ENCODE measurements at regions not wholly inside any gene's neighbourhood (a gene's known extent, or its start where the extent isn't known, plus 50 kb on each side); places are given as distances from the start of the nearest gene placed in this dataset.
"Not testable (repeated sequence)": the region's sequence is repeated elsewhere in the genome, so short reads cannot be mapped to it uniquely, and the experiment has no call there.

- no peak for DNase-seq
These were observed 136.8 kb upstream of the CES5A start for GRCh38 chr16:56011808-56012481.

GRCh38 chr16:56005958-56006357 lies 130.8 kb upstream of the CES5A start:
- DNase-seq: no peak

- DNase-seq: no peak
These were observed 124.5 kb upstream of the CES5A start for GRCh38 chr16:55999683-56000082.

- no peak for DNase-seq
These were observed 117.9 kb upstream of the CES5A start for GRCh38 chr16:55993088-55993487.

- no peak for DNase-seq
These were observed 117.4 kb upstream of the CES5A start for GRCh38 chr16:55992551-55992950.

GRCh38 chr16:55991843-55992242 lies 116.7 kb upstream of the CES5A start:
- no peak for DNase-seq

GRCh38 chr16:55989569-55989907 lies 114.4 kb upstream of the CES5A start:
- DNase-seq: no peak

- not testable (repeated sequence) for DNase-seq
These were observed 113.8 kb upstream of the CES5A start for GRCh38 chr16:55988850-55989568.

- DNase-seq: no peak
These were observed 112.8 kb upstream of the CES5A start for GRCh38 chr16:55988013-55988412.

GRCh38 chr16:55982597-55982996 lies 107.4 kb upstream of the CES5A start:
- no peak for DNase-seq

GRCh38 chr16:55981557-55981956 lies 106.4 kb upstream of the CES5A start:
- no peak for DNase-seq

DNA sequence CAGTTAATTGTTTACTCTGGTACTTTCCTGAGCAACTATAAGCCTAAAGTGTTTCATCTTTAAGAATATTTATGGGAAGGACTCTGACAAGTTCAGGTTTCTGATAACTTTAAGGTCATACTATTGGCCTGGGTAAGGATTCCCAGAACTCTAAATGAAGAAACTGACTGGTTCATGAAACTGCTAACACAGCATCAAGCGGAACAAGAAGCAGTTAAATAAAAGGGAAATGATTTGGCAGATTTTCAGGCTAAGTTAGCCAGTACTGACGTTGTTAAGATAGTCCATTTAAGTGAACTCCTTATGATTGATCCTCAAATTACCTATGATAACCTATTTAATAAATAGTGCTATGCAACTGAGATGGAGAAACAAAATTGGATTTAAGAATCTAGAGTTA lies 101.6 kb upstream of the CES5A start:
- peak; percentile 4 for DNase-seq

- DNase-seq: no peak
These were observed 96.3 kb upstream of the CES5A start for GRCh38 chr16:55971447-55971846.

DNA sequence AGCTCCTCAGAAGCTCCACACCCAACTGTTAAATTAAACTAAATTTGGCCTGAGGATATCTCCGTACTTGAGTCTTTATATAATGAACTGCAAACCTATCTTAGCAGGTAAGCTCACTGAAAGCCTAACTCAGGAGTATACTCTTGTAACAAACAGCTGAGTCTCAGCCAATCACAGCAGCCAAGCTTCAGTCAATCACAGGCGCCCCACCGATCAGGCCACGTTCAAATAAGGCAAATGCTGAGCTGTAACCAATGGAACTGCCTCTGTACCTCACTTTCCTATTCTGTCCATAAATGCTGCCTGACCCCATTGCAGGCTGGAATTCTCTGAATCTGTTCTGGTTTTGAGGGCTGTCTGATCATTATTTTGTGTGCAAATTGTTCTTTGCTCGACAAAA lies 93.0 kb upstream of the CES5A start:
- no peak for DNase-seq

DNA sequence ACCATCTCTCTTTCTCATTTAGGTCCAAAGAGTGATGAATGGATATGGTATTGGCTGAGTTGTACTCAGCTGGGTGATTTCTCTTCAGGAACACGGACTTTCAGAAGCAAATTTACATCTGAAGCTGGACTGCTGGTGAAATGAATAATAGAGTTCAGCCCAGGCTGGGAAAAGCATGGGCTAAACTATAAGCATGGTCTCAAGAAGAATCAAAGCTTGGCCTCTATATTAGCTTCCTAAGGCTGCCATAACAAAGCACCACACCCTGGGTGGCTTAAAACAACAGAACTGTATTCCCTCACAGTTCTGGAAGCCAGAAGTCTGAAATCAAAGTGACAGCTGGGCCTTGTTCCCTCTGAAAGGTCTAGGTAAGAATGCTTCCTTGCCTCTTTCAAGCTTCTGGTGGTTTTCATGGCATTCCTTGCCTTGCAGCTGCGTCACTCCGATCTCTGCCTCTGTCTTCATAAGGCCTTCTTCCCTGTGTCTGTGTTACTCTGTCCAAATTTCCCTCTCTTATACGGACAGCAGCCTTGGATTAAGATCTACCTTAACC lies 89.8 kb upstream of the CES5A start:
- DNase-seq: no peak

- DNase-seq: no peak
These were observed 80.7 kb upstream of the CES5A start for GRCh38 chr16:55955845-55956244.

DNA sequence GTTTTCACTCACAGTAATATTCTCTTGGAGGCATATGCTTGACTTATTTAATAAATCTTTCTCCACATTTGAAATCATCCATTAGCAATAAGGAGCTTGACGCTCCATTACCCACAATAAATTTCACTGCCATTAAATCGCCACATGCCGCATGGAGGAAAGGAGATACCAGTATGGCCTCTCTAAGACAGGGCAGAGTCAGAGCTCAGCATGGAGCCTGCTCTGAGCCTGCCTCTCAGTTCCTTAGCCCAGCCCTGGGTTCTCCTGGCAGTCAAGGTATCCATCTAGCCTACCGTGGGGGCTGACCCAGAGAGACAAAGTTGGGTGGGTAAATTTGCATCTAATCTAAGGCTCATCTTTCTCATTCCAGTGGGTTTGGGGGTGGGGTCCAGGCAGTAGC lies 80.3 kb upstream of the CES5A start:
- no peak for DNase-seq

GRCh38 chr16:55954906-55955305 lies 79.7 kb upstream of the CES5A start:
- DNase-seq: no peak

DNA sequence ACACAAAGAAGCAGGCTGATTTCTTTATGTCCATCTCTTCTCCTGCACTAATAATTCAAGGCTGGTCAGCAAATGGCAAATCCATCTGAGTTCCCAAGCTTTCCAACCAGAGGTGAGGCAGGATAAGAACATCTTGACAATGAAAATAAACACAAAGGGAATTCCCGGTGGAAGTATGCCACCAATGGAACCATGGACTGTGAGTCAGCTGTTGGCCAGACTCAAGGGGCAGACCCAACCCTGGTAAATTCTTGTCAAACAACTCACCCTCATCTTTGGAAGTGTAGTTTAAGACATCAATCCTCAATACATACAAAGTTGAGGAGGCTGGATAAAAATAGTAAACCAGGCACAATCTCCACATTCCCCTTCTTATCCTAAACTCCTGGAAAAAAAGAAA lies 74.3 kb upstream of the CES5A start:
- DNase-seq: no peak

GRCh38 chr16:55948230-55948629 lies 73.1 kb upstream of the CES5A start:
- DNase-seq: no peak

DNA sequence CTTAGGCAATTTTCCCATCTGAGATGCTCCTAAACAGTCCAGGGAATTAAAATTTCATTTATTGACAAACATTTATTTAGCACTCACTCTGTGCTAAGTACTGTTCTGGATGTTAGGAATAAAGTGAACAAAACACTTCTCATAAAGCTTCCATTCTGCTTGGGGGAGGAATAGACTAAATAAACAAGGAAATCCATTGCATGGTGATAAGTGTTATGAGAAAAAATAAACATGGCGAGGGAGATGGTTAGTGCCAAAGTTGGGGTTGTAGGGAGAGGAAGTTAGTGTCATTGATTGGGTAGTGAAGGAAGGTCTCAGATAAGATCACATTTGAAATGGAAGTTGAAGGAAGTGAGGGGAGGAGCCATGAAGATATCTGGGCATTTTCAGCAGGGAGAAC lies 72.2 kb upstream of the CES5A start:
- DNase-seq: no peak

GRCh38 chr16:55944377-55944802 lies 69.2 kb upstream of the CES5A start:
- DNase-seq: peak; percentile 66

- no peak for DNase-seq
These were observed 68.1 kb upstream of the CES5A start for GRCh38 chr16:55943267-55943666.

- DNase-seq: no peak
These were observed 67.6 kb upstream of the CES5A start for GRCh38 chr16:55942821-55943220.

GRCh38 chr16:55941552-55941951 lies 66.4 kb upstream of the CES5A start:
- no peak for DNase-seq
